Nephron progenitor cell (in vitro differentiated cells): ENCODE measurements at regions not wholly inside any gene's neighbourhood (a gene's known extent, or its start where the extent isn't known, plus 50 kb on each side); places are given as distances from the start of the nearest gene placed in this dataset.

ENCODE experiments used
- DNase-seq: peaks from one replicate; pipeline ENCODE4 v3.0.0; 2021
- H3K27ac Mint-ChIP-seq: 2 replicates; pipeline ENCODE4 v1.8.0; 2021; ENCODE audit warnings: mild to moderate bottlenecking, moderate library complexity, mixed read lengths
- H3K27me3 Mint-ChIP-seq: 2 replicates; pipeline ENCODE4 v1.8.0; 2021; ENCODE audit warnings: mild to moderate bottlenecking, low read depth, mixed read lengths; ENCODE audit not compliant: poor library complexity
- H3K36me3 Mint-ChIP-seq: 2 replicates; pipeline ENCODE4 v1.8.0; 2021; ENCODE audit warnings: low read depth, mixed read lengths
- H3K4me1 Mint-ChIP-seq: 2 replicates; pipeline ENCODE4 v1.8.0; 2021; ENCODE audit warnings: mixed read lengths
- H3K4me3 Mint-ChIP-seq: 2 replicates; pipeline ENCODE4 v1.8.0; 2021; ENCODE audit warnings: mild to moderate bottlenecking, moderate library complexity, mixed read lengths
- H3K9me3 Mint-ChIP-seq: 2 replicates; pipeline ENCODE4 v1.8.0; 2021; ENCODE audit warnings: mild to moderate bottlenecking, moderate library complexity, mixed read lengths
- CTCF ChIP-seq: fragments of 200-600 bp; sonication (generic); IDR thresholded peaks from 2 replicates; pipeline ENCODE4 v1.5.0; 2021; ENCODE audit warnings: antibody characterized with exemption

GRCh38 chr21:36587388-36587787 lies 107.5 kb upstream of the CLDN14 start:
- no peak overlapping the region for H3K4me3 Mint-ChIP-seq
- H3K9me3 Mint-ChIP-seq: peaks cover 16% of the 10 kb centered on the region
- no peak overlapping the region for H3K27ac Mint-ChIP-seq
- no peaks in the 10 kb centered on the region for H3K36me3 Mint-ChIP-seq
- H3K27me3 Mint-ChIP-seq: peaks cover 23% of the 10 kb centered on the region
- TF ChIP-seq CTCF: no peak
- peaks cover 5% of the 10 kb centered on the region for H3K4me1 Mint-ChIP-seq
- no peak for DNase-seq

DNA sequence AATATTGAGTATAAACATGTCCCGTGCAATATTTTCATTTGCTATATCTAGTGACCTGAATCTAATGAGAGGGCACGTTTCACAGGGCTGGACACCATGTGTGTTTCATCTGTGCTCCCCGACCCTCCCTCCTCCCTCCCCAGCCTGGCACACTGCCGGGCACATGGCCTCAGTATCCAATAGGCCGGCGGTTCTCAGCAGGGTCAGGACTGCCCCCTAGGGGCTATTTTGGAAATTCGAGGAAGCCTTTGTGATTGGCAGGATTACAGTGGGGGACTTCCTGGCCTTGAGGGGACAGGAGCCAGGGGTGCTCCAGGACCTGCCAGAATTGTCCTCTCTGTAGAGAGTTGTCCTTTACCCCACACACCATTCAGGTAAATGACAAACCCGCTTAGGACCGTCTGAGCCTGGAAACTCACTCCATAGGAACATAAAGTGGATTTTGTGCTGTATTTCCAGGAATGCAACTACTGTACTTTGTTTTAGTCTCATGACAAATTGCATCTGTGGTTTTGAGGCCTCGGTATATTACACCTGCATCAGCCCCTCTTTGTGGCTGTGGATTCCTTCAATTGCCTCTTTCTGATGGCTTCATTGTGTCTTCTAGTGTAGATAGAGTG lies 109.5 kb upstream of the SIM2 start:
- no peak overlapping the region for H3K27ac Mint-ChIP-seq
- no peak for DNase-seq

DNA sequence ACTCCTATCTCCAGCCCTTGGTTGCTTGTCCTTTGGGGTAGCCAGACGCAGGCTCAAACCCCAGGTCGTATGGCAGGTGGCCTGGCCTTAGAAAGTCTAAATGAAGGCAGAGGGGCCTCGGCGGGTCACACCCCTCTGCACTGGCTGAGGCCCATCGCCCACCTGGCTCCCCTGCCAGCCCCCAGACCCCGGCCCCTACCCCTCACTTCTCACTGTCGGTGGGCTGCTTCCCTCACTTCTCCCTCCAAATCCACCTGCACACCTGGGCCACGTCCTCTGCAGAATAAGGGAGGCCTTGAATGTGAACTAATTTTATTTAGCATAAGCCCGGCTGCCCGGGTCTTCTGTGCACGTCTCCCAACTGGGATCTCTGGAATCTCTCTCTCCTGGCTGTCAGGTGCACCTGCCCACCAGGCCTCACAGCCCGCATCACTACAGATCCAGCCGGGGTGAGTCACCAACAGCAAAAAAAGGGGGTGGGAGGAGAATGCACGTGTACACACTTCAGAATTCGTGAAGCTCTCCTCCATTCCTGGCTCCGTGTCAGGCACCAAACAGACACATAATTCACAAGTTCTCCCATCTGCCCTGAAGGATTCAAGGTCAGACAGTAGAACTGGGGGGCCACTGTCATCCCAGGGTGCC lies 107.5 kb upstream of the SIM2 start:
- peaks cover 30% of the 10 kb centered on the region for H3K27me3 Mint-ChIP-seq
- H3K27ac Mint-ChIP-seq: no peak overlapping the region
- no peak overlapping the region for H3K4me3 Mint-ChIP-seq
- peaks cover 3% of the 10 kb centered on the region for H3K9me3 Mint-ChIP-seq
- H3K4me1 Mint-ChIP-seq: peaks cover 5% of the 10 kb centered on the region
- TF ChIP-seq CTCF: no peak
- no peak for DNase-seq
- no peaks in the 10 kb centered on the region for H3K36me3 Mint-ChIP-seq

More for the DNA sequence above, 109.5 kb upstream of the SIM2 start:
- Mint-ChIP-seq H3K4me1 (peaks cover 5% of the 10 kb centered on the region), H3K9me3 (peaks cover 16% of the 10 kb centered on the region), H3K4me3 (no peak overlapping the region), H3K36me3 (no peaks in the 10 kb centered on the region), H3K27me3 (peaks cover 20% of the 10 kb centered on the region)
- peak; percentile 33 for TF ChIP-seq CTCF

- Mint-ChIP-seq H3K9me3 (peaks cover 23% of the 10 kb centered on the region), H3K27me3 (peaks cover 22% of the 10 kb centered on the region), H3K27ac (no peak overlapping the region), H3K36me3 (no peaks in the 10 kb centered on the region), H3K4me3 (no peak overlapping the region), H3K4me1 (peaks cover 2% of the 10 kb centered on the region)
- DNase-seq: no peak
- TF ChIP-seq CTCF: no peak
These were observed 102.7 kb upstream of the SIM2 start for GRCh38 chr21:36596174-36596573.

GRCh38 chr21:36601362-36601761 lies 97.6 kb upstream of the SIM2 start:
- no peaks in the 10 kb centered on the region for H3K36me3 Mint-ChIP-seq
- DNase-seq: no peak
- no peak overlapping the region for H3K4me3 Mint-ChIP-seq
- no peak for TF ChIP-seq CTCF
- peaks cover 24% of the 10 kb centered on the region for H3K4me1 Mint-ChIP-seq
- peaks cover 6% of the 10 kb centered on the region for H3K27me3 Mint-ChIP-seq
- peaks cover 19% of the 10 kb centered on the region for H3K9me3 Mint-ChIP-seq
- no peak overlapping the region for H3K27ac Mint-ChIP-seq

GRCh38 chr21:36602735-36603134 lies 96.2 kb upstream of the SIM2 start:
- no peak overlapping the region for H3K27ac Mint-ChIP-seq
- H3K4me3 Mint-ChIP-seq: no peak overlapping the region
- TF ChIP-seq CTCF: no peak
- peaks cover 22% of the 10 kb centered on the region for H3K9me3 Mint-ChIP-seq
- DNase-seq: no peak
- H3K36me3 Mint-ChIP-seq: no peaks in the 10 kb centered on the region
- H3K4me1 Mint-ChIP-seq: peaks cover 38% of the 10 kb centered on the region
- H3K27me3 Mint-ChIP-seq: peaks cover 6% of the 10 kb centered on the region
